Mesenchymal stem cell (in vitro differentiated cells and primary cell): ENCODE measurements at regions not wholly inside any gene's neighbourhood (a gene's known extent, or its start where the extent isn't known, plus 50 kb on each side); places are given as distances from the start of the nearest gene placed in this dataset.

Source experiments
- DNase-seq: peaks from one replicate; pipeline ENCODE4 v3.0.0-alpha.2; 2013
- H2AFZ ChIP-seq: one replicate; pipeline ENCODE4 v1.6.1; 2013; ENCODE audit warnings: low read depth, mild to moderate bottlenecking, control low read depth, inconsistent platforms, low read length, moderate library complexity
- H2AK5ac ChIP-seq: 2 replicates; pipeline ENCODE4 v1.6.1; 2013; ENCODE audit warnings: low read length, moderate library complexity, mild to moderate bottlenecking, inconsistent platforms; ENCODE audit not compliant: severe bottlenecking
- H2BK120ac ChIP-seq: one replicate; pipeline ENCODE4 v1.6.1; 2013; ENCODE audit warnings: low read depth, mild to moderate bottlenecking, inconsistent platforms, low read length, moderate library complexity
- H2BK12ac ChIP-seq, 2 experiments: one replicate each; pipeline ENCODE4 v1.6.1; 2013; ENCODE audit warnings: inconsistent platforms in 2 of 2, low read length in 2 of 2, mild to moderate bottlenecking in 2 of 2, moderate library complexity in 2 of 2, control low read depth in 1 of 2
- H2BK15ac ChIP-seq: one replicate; pipeline ENCODE4 v1.6.1; 2013; ENCODE audit warnings: mild to moderate bottlenecking, low read depth, inconsistent platforms; ENCODE audit not compliant: poor library complexity, severe bottlenecking
- H2BK5ac ChIP-seq: 2 replicates; pipeline ENCODE4 v1.6.1; 2013; ENCODE audit warnings: low read depth, mild to moderate bottlenecking, low read length, control low read depth, inconsistent platforms; ENCODE audit not compliant: poor library complexity, severe bottlenecking
- H3K14ac ChIP-seq, 2 experiments: one replicate each; pipeline ENCODE4 v1.6.1; 2013; ENCODE audit warnings: inconsistent platforms in 2 of 2, low read length in 2 of 2, control low read depth in 1 of 2, mild to moderate bottlenecking in 1 of 2, moderate library complexity in 1 of 2
- H3K18ac ChIP-seq, 2 experiments: one replicate each; pipeline ENCODE4 v1.6.1; 2013; ENCODE audit warnings: inconsistent platforms in 2 of 2, low read length in 2 of 2, control low read depth in 1 of 2, low read depth in 1 of 2, mild to moderate bottlenecking in 1 of 2
- H3K23ac ChIP-seq, 2 experiments: one replicate each; pipeline ENCODE4 v1.6.1; 2013; ENCODE audit warnings: inconsistent platforms in 2 of 2, low read length in 2 of 2, mild to moderate bottlenecking in 2 of 2, moderate library complexity in 2 of 2, control low read depth in 1 of 2
- H3K27ac ChIP-seq: 2 replicates; pipeline ENCODE4 v1.5.1; 2013; ENCODE audit warnings: mild to moderate bottlenecking, moderate library complexity, low read length, control low read depth, inconsistent platforms; ENCODE audit not compliant: poor library complexity, severe bottlenecking
- H3K27me3 ChIP-seq, 2 experiments: 2 replicates each; pipeline versions ENCODE4 v1.6.1 to v1.7.0; 2013; ENCODE audit warnings: low read length in 2 of 2, mild to moderate bottlenecking in 2 of 2, moderate library complexity in 2 of 2, control low read depth in 1 of 2, inconsistent platforms in 1 of 2; ENCODE audit not compliant: control insufficient read depth in 1 of 2, insufficient read depth in 1 of 2
- H3K36me3 ChIP-seq, 2 experiments: 2 replicates each; pipeline versions ENCODE4 v1.6.1 to v1.7.0; 2013; ENCODE audit warnings: low read length in 2 of 2, control low read depth in 1 of 2, inconsistent platforms in 1 of 2, low read depth in 1 of 2, mild to moderate bottlenecking in 1 of 2; ENCODE audit not compliant: insufficient read depth in 2 of 2, control insufficient read depth in 1 of 2
- H3K4ac ChIP-seq, 2 experiments: one replicate each; pipeline ENCODE4 v1.6.1; 2013; ENCODE audit warnings: inconsistent platforms in 2 of 2, low read length in 2 of 2, mild to moderate bottlenecking in 2 of 2, moderate library complexity in 2 of 2, control low read depth in 1 of 2, low read depth in 1 of 2
- H3K4me1 ChIP-seq: 2 replicates; pipeline ENCODE4 v1.6.1; 2013; ENCODE audit warnings: low read depth, low read length, control low read depth; ENCODE audit not compliant: control insufficient read depth, insufficient read depth
- H3K4me2 ChIP-seq: 2 replicates; pipeline ENCODE4 v1.6.1; 2013; ENCODE audit warnings: low read length, mild to moderate bottlenecking, inconsistent platforms; ENCODE audit not compliant: poor library complexity, severe bottlenecking
- H3K4me3 ChIP-seq, 2 experiments: 2 replicates each; pipeline versions ENCODE4 v1.5.1 to v1.7.0; 2013; ENCODE audit warnings: low read length in 2 of 2, mild to moderate bottlenecking in 2 of 2, control low read depth in 1 of 2, low read depth in 1 of 2; ENCODE audit not compliant: insufficient read depth in 1 of 2
- H3K79me1 ChIP-seq: replicated peaks from 2 replicates; pipeline ENCODE4 v1.6.1; 2013; ENCODE audit warnings: mild to moderate bottlenecking, control low read depth, low read length, inconsistent platforms; ENCODE audit not compliant: poor library complexity, severe bottlenecking
- H3K9ac ChIP-seq: 2 replicates; pipeline ENCODE4 v1.7.0; 2013; ENCODE audit warnings: mild to moderate bottlenecking, low read length, moderate library complexity
- H3K9me3 ChIP-seq: 2 replicates; pipeline ENCODE4 v1.7.0; 2013; ENCODE audit warnings: mild to moderate bottlenecking, low read length; ENCODE audit not compliant: control insufficient read depth
- H4K8ac ChIP-seq: one replicate; pipeline ENCODE4 v1.6.1; 2013; ENCODE audit warnings: inconsistent platforms, mild to moderate bottlenecking, low read length, moderate library complexity
- H4K91ac ChIP-seq: one replicate; pipeline ENCODE4 v1.6.1; 2013; ENCODE audit warnings: mild to moderate bottlenecking, low read length, inconsistent platforms
- WGBS: methylation state at CpG from one replicate; pipeline ENCODE4 v1.1.7; 2013; ENCODE audit warnings: mixed read lengths; 5-methylcytosine and 5-hydroxymethylcytosine counted together

DNA sequence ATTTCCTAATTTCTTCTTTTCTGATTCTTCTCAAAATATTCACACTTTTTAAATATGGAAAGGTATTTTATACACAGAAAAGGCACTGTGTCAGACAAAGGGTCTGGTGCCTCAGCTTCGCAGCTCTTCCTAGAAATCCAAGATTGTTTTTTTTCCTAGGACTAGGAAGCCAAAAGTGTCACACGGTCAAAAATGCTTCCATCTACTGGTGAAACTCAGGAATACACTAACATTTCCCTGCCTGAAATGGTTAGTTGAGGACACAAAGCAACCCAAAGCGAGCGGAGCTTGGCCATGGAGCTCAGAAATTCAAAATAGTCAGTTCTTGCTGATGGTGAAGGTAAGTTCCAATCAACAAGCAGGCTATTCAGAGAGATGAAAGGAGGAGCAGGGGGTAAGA is 426.5 kb upstream of the RASGRP1 start:
- no peaks in the 10 kb centered on the region for H3K9me3 ChIP-seq
- H2BK15ac ChIP-seq: no peak overlapping the region
- H3K79me1 ChIP-seq: no peaks in the 10 kb centered on the region

DNA sequence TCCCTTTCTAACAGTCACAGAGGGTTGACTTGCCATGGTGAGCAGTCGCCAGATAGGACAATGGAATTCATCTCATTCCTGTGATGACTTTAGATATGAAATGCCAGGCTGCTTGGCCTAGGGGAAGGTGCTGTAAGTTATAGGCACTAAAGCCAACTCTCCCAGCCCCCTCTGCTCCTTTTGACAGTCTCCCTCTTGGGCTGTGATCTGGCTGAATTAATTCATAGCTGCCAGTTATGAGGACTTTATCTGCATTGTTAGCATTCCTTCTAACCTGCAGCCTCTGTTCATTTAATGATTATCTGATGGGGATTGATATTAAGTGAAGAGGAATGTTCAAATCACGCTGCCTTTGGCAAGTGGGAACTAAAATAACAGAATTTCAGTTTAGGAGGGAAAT is 427.1 kb upstream of the RASGRP1 start:
- H2BK120ac ChIP-seq: no peak overlapping the region
- H3K4ac ChIP-seq: peak overlapping the region in 1 of 2 experiments; percentile 55
- H2BK12ac ChIP-seq: peak overlapping the region; percentile 86 to 92
- H3K4me1 ChIP-seq: peaks cover 2% of the 10 kb centered on the region
- no peak overlapping the region for H3K4me2 ChIP-seq
- peak overlapping the region; percentile 28 to 58 for H3K18ac ChIP-seq
- no peak overlapping the region for H2BK15ac ChIP-seq
- no peak overlapping the region for H3K23ac ChIP-seq
- H3K79me1 ChIP-seq: no peaks in the 10 kb centered on the region
- 82% methylated on average over 2 of the region's 2 CpGs for WGBS
- DNase-seq: no peak
- no peak overlapping the region for H2AFZ ChIP-seq
- no peak overlapping the region for H3K14ac ChIP-seq
- peak overlapping the region; percentile 90 for H2BK5ac ChIP-seq
- no peak overlapping the region for H3K4me3 ChIP-seq
- H4K8ac ChIP-seq: no peak overlapping the region
- no peaks in the 10 kb centered on the region for H3K9me3 ChIP-seq
- H3K36me3 ChIP-seq: no peaks in the 10 kb centered on the region
- peak overlapping the region; percentile 84 for H4K91ac ChIP-seq
- peak overlapping the region; percentile 95 for H3K27ac ChIP-seq
- H3K27me3 ChIP-seq: no peaks in the 10 kb centered on the region
- H2AK5ac ChIP-seq: peak overlapping the region; percentile 99
- no peak overlapping the region for H3K9ac ChIP-seq

More for the DNA sequence above, 426.5 kb upstream of the RASGRP1 start:
- Histone ChIP-seq H2AFZ (no peak overlapping the region), H3K14ac (no peak overlapping the region), H3K36me3 (no peaks in the 10 kb centered on the region), H2BK5ac (peak overlapping the region; percentile 90), H3K4me1 (peaks cover 2% of the 10 kb centered on the region), H4K91ac (no peak overlapping the region), H3K4me2 (no peak overlapping the region), H2BK12ac (peak overlapping the region; percentile 86 to 92), H4K8ac (no peak overlapping the region), H2AK5ac (peak overlapping the region; percentile 99), H3K9ac (no peak overlapping the region), H3K4ac (peak overlapping the region in 1 of 2 experiments; percentile 55), H3K23ac (no peak overlapping the region), H3K27ac (peak overlapping the region; percentile 95), H3K18ac (peak overlapping the region; percentile 28 to 58), H3K27me3 (no peaks in the 10 kb centered on the region), H2BK120ac (no peak overlapping the region), H3K4me3 (no peak overlapping the region)
- 57% methylated on average over 4 of the region's 4 CpGs for WGBS
- DNase-seq: peak; percentile 64

DNA sequence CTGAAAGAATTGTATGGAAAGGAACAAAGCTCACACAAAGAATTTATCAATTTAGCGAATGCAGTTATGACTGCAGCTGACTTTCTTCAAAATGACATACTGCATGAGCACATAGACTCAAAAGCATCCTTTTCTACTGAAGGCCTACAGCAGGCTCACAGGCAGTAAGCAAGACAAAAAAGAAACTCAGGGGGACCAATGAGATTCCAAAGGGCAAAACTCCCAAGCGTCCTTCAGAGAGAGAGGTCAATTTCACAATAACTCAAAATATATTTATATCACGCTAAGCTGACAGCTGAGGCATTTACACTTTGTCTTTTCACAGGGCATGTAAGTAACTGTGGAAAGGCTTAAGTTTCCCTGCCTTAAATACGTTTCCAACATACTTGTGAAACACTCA is 427.9 kb upstream of the RASGRP1 start:
- WGBS: 67% methylated on average over 2 of the region's 4 CpGs
- H4K8ac ChIP-seq: no peak overlapping the region
- peak overlapping the region; percentile 50 for H2AK5ac ChIP-seq
- no peaks in the 10 kb centered on the region for H3K27me3 ChIP-seq
- peak overlapping the region; percentile 91 for H2BK5ac ChIP-seq
- no peak overlapping the region for H2BK15ac ChIP-seq
- DNase-seq: no peak
- peaks cover 2% of the 10 kb centered on the region for H3K4me1 ChIP-seq
- H3K36me3 ChIP-seq: no peaks in the 10 kb centered on the region
- H2BK120ac ChIP-seq: no peak overlapping the region
- H3K27ac ChIP-seq: peak overlapping the region; percentile 82
- H3K9ac ChIP-seq: no peak overlapping the region
- H3K23ac ChIP-seq: no peak overlapping the region
- H2BK12ac ChIP-seq: no peak overlapping the region
- H3K4me2 ChIP-seq: no peak overlapping the region
- H3K79me1 ChIP-seq: no peaks in the 10 kb centered on the region
- no peaks in the 10 kb centered on the region for H3K9me3 ChIP-seq
- no peak overlapping the region for H3K18ac ChIP-seq
- H2AFZ ChIP-seq: no peak overlapping the region
- no peak overlapping the region for H3K14ac ChIP-seq
- H3K4ac ChIP-seq: no peak overlapping the region
- H4K91ac ChIP-seq: no peak overlapping the region
- H3K4me3 ChIP-seq: no peak overlapping the region

DNA sequence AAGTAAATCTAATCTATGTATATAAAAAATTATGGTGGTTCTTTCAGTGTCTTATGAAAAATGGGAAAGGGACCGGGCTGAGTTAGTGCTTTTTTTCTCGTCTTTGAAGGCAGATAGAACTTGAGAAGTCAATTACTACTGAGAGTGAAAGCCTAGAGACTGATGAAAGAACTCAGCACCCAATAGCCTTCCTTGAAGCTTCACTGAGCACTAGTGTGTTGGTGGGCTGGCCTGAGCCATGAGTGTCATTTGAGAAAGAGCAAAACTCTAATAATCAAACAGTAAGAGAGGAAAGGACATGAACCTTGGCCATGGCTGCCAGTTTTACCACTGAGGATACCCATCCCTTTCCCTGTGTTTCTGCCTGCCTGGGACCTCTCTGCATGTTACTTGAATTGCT is 428.3 kb upstream of the RASGRP1 start:
- Histone ChIP-seq H3K27ac (no peak overlapping the region), H3K9me3 (no peaks in the 10 kb centered on the region), H2AK5ac (peak overlapping the region; percentile 29), H3K18ac (peak overlapping the region in 1 of 2 experiments; percentile 88), H3K4me3 (no peak overlapping the region), H3K27me3 (no peaks in the 10 kb centered on the region), H3K4me1 (peaks cover 2% of the 10 kb centered on the region), H2BK12ac (peak overlapping the region; percentile 62 to 83), H3K23ac (no peak overlapping the region), H3K9ac (no peak overlapping the region), H2AFZ (no peak overlapping the region), H2BK15ac (no peak overlapping the region), H4K8ac (peak overlapping the region; percentile 5), H2BK120ac (no peak overlapping the region), H2BK5ac (peak overlapping the region; percentile 59), H3K36me3 (no peaks in the 10 kb centered on the region), H3K14ac (no peak overlapping the region), H3K79me1 (no peaks in the 10 kb centered on the region), H3K4ac (peak overlapping the region in 1 of 2 experiments; percentile 48), H4K91ac (no peak overlapping the region), H3K4me2 (no peak overlapping the region)
- WGBS: 95% methylated on average over 2 of the region's 2 CpGs
- DNase-seq: no peak
